Stimulated activated CD8-positive, alpha-beta memory T cell treated with anti-CD3 and anti-CD28 coated beads, Interleukin-4, amount 100 ng/mL, for 1 hour (primary cell): ENCODE measurements at regions not wholly inside any gene's neighbourhood (a gene's known extent, or its start where the extent isn't known, plus 50 kb on each side); places are given as distances from the start of the nearest gene placed in this dataset.

Experiments used
- DNase-seq, 2 donors: peaks; one replicate each; pipeline ENCODE4 v3.0.0-alpha.2; 2020; ENCODE audit warnings: low read depth in 2 of 2, low spot score in 1 of 2

DNA sequence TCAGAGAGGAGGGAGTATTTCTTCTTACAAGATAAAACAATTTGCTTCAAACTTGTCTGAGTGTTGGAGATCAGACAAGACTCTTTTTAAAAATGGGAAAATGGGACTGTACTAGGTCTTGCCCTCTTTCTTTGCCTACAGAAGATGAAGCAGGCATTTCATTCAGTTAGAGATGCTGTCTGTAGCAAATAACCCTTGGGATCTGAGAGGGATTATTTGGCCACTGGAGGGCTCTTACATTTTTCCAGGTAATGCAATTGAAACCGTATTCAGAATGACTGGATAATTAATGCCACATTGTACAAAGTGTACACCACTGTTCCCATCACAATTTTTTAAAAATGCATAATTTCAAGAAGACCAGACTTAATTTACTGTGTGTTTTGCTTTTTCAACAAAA lies 258.5 kb upstream of the KIRREL3 start:
- no peak for DNase-seq

DNA sequence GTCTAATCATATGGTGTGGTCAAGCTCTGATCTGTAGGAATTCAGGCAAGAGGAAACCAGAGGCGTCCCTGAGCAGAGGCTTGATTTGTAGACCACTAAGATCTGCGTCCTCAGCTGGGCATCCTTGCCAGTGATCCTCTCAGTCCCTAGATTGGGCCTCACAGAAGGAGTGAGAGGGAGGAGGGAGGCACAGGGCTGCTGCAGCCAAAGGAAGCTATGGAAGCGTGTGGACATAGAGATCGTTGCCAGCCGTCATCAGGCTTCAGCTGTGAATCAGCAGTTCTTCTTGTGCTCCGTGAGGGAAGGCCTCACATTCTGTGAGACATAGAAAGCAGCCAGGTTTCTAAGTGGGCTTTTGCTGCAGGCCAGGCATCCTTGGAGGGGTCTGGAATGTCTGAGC lies 254.6 kb upstream of the KIRREL3 start:
- DNase-seq = no peak

DNA sequence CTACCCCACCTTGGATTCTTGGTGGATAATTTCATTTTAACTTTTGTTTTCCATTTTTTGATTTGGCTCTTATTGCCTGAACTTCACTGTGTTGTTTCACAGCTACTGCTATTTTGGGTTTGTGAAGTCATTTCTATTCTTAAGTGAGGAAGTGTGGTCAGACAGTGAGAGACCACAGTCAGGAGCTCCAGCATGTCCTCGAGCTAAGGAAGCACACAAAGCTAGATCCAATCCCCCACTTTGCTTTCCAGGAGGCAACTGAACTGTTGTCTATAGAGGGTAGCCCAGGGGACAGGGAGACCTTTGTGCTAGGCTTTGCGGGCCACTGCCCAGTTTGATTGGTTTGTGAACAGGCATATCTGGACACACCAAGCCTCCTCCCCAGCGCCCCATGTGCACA lies 251.8 kb upstream of the KIRREL3 start:
- DNase-seq = no peak

DNA sequence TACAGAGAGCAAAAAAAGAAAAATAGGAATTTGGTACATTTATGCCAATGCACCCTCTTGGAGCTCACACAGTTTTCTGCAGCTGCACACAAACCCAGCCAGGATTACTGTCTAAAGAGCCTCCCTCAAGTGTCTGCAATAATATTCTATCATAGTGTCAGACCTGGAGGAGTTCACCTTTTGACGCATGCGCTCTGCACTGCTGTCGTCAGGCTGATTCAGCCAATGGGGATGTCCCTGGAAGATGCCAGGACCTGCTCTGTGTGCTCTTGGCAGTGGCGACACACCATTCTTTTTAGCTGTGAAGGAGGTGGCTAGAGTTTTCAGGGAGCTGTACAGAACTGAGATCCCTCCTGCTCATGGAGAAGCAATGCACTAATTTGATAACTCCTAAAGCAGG lies 249.0 kb upstream of the KIRREL3 start:
- no peak for DNase-seq

DNA sequence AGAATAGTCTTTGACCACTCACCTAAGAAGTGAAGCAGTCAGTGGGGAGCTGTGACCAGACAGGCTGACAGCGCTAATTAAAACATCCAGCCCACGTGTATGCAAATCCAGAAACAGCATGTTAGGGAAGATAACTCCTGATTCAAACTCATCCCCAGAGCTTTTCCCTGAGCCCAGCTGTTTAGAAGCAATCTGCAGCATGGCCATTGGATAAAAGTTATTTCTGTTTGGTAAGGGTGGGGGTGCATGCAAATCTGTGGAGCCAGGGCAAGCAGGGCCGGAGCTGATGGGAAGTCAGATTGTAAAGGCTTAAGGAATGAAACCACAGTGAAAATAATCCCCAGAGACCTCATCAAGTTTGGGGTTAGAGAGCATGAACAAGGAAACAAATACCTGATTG lies 247.9 kb upstream of the KIRREL3 start:
- no peak for DNase-seq

DNA sequence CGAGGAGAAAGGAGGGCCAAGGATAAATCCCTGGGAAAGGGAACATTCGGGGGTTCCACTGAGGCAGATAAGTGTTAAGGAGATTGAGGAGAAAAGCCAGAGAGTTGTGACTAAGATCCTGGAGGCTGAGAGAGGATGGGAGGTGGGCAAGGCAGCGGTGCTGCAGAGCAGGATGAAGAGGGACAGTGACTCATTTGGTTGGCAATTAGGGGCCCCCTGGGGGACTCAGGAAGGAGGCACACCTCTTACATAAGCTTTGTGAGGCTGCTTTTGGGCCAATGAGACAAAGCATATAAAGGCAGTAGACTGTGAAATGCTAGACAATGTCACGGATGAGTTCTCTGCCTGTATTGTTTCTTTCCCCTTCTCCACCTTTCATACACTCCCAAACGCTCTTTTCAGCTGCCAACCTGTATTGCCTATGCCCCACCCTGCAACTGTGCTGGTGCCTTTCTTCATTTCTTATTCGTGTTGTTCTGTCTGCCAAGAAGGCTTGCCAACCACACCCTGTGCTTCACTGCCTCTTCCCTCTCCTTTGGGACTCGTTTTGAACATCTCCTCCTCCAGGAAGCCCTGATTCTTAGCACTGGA lies 246.8 kb upstream of the KIRREL3 start:
- DNase-seq = no peak

DNA sequence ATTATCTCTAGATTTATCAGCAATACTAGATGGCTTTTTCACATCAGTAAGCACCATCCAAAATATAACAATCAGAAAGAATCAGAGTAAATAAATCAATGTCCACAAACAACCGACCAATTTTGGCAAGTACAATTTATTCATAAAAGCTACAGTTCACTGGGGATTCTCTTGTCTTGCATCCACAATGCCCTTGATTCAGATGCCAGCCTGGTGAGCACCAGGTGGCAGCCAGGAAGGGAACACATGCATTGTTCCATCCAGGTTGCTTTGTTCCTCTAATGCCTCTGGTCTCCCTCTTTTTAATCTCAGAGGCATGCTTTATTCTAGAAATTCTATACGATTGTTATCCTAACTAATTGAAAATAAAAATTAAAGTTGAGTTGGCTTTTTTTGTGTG lies 242.1 kb upstream of the KIRREL3 start:
- DNase-seq = no peak

DNA sequence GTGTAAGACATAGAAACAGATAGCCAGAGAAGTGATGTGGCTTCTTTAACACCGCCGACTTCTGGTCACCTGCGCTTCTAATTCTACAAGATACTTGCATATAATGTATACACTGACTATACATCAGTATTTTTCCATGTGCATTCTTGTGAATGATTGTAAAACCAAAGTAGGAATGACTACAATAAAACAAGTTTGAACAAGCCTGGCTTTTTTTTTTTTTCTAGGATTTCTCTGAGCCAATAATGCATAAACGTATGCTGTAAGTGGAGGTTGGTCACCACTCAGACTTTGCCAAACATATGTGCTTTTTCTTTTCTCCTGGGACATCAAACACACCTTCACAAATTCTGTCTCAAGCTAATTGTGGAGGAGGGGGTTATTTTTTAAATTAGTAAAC lies 237.8 kb upstream of the KIRREL3 start:
- no peak for DNase-seq

DNA sequence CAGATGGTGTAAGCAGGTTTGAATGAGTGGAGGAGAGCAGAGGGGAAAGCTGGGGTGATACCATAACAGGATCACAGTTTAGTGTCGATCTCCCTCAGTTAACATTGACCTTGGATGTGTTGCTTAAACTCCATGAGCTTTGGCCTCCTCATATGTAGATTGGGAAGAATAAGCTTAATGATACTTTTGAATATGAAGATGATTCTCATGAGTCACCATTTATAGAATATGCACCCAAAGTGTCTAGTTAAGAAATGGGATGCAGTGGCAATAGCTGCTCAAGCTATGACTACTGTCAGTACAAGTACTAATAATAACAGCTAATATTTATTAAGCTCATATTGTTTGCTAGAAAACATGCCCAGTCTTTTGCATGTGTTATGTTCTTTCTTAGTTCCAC lies 236.2 kb upstream of the KIRREL3 start:
- no peak for DNase-seq

DNA sequence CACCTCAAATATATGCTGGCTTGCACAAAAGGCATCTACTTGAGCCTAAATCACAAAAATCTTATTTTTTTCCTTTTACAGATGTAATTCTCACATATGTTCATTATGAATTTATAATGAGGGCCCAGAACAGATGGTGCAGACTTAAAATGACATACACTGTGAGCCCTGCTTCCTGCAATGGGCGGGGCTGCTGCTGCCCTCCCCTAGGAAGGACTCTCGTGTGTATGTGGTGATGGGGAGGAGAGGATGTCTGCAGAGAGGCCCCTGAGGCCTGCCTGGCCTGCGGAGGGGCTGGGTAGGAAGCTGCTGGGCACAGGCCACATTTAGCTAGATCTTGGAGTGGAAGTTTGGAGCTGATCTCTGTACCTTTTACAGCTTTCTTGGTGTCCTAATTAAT lies 233.4 kb upstream of the KIRREL3 start:
- no peak for DNase-seq

DNA sequence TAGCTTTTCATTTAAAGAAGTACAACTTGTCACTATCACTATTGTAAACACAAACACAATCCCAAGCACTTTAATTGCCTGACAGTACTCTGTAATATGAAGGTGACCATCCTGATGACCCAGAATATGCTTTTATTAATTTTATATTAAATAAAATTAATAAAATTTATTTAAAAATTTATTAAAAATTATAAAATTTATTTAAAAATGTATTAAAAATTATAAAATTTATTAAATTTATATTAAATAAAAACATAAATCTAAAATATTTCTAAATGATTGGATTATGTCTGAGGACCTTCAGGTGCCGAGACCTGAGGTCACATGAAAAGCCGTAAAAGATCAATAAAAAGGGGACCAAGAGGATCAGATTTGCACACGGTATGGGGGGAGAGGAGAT lies 229.8 kb upstream of the KIRREL3 start:
- no peak for DNase-seq

DNA sequence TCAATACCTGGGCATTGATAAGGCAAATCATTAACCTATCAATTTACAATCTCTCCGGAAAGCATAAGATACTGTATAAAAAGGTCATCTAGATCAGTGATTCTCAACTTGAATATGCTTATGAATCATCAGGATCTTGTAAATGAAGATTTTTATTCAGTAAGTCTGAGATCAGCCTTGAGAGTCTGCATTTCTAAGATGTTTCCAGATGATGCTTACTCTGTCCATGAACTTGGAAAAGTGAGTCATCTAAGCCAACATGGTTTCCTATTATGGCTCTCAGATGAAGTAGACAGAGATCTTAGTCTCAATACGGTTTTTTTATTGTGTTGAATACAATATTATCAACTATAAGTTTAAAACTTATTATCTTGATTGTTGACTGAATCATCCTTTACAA lies 226.4 kb upstream of the KIRREL3 start:
- no peak for DNase-seq

DNA sequence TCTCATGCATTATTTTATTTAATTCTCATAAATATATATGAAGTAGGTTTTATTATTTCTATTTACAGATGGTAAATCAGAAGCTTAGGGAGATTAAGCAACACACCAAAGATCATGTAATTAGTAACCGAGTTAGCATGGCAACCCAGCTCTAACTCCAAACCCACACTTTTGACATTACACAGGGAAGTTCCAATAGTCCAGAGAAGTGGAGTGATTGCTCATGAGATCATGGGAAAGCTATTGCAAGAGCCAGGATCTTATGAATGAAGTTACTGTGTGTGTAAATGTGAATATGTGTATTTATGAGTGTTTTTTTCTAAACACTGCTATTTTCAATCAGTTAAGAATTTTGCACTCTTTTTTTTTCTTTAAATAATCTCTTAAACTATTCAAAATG lies 225.8 kb upstream of the KIRREL3 start:
- no peak for DNase-seq

DNA sequence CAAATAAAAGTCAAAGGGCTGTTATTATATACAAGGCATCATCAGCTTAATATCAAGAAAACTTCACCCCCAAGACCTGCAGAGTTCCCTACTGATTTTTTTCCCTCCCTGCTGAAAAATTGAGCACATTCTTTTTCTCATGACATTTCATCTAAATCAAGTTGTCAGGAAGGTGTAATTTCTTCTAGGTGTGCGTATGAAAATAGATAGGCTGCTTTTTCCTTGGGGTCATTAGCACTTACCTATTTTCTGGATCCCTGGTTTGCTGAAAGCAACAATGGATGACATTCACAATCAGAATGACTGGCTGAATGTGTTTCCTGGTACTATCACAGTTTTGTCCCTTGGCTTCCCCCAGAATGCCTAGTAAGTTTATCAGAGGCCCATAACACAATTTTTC lies 225.0 kb upstream of the KIRREL3 start:
- DNase-seq = no peak

DNA sequence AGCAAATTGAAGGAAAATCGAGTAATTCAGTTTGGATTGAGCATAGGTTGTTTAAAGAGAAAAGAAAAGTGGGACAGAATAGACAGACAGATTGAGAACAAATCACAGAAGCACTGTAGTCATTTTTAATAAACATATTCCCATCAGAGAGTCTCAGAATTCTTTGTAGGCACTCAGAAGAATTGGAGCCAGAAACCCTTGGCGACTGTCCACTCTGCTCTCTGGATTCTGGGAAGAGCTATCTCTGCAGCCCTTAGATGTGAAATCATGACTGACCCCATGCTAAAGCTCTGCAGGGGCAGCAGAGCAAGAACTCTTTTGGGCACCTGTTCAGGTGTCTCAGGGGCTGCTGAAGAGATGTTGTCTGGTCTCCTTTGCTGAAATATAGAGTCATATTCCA lies 223.7 kb upstream of the KIRREL3 start:
- DNase-seq = no peak

DNA sequence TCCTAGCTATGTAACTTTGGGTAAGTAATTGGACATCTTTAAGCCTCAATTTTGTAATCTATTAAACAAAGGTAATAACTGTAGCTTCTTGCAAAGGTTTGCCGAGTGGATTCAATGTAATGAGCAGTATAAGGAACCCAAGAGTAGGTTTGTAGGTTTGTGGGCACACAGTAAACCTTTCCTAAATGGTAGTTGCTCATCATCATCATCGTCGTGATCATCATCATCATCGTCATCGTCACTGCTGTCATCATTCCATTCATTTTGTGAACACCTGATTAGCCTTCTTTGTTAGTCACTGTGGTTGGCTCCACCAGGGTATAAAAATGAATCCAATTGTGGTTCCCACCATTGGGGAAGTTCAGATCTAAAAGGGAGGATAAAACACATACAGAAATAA lies 223.1 kb upstream of the KIRREL3 start:
- no peak for DNase-seq

DNA sequence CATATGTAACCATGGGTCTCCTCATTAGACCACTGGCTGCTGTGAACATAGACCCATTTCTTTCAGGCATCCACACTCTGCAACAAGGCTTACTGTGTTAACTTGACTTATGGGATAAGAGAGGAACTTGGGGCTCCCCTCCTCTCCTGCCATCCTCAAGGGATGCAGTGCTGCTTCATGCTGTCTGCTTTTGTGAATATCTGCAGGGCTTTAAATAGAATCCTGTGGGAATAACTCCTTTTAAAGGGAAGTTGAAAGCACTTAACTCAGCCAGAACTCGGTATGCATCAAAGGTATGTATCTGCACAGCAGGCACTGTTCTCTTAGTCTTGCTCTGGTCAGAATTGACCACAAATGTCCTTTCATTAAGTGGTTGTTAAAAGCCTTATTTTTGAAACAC lies 222.5 kb upstream of the KIRREL3 start:
- DNase-seq = no peak

DNA sequence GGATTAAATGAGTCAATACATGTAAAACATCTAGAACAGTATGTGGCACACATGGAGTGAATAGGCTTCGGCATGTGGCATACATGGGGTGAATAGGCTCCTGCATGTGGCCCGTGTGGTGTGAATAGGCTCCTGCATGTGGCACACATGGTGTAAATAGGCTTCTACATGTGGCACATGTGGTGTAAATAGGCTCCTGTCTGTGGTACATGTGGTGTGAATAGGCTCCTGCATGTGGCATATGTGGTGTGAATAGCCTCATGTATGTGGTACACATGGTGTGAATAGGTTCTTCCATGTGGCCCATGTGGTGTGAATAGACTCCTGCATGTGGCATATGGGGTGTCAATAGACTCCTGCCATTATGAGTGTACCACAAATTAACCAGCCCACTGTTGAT lies 219.1 kb upstream of the KIRREL3 start:
- DNase-seq = no peak

DNA sequence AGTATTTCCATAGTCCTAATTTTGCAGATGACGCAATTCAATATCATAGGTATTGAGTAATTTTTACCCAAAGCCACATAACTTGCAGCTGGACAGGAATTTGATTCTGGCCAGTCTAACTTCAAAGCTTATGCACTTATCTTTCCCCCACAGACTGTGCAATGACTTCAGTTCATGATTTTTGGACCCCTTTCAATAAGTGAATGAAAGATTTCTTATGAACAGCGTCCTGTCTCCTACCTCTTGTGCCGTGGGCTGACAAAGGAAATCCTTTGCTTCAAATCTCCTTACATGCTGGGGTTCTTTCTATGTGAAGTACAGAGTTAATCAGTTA lies 217.7 kb upstream of the KIRREL3 start:
- DNase-seq = no peak

DNA sequence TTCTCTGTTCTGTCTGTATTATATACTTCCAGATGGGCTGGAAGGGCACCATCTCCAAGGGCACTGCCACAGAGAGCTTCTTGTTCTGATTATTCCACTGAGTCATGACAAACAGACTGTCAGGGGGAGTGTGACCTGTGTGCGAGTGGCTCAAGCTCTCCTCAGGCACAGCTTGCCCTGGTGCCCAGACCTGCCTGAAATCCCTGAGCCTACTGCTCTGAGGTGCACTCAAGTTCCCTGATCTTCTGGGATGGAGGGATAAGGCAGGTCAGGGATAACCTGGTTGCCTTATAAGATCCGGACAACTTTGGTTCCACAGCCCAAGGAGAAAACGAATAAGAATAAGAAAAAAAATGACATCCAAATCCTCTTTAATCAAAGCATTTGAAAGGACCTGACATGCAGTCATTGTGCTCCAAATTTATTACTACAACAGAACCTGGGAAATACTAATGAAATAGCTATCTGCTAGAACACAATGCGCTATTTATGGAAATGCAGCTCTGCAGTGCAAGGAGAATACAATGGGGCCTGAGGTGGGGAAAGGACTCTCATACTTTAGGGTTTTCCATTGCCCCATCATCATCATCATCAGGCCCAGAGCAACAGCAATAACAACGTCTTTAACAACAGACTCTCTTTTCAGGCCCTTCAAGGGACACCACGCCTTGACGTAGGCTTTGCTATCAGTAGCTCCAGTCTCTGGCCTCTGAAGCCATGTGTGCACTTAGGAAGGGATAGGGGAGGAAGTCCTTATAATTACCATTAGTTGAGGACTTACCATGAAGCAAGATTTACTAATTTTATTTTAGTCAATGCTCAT lies 217.1 kb upstream of the KIRREL3 start:
- no peak for DNase-seq

DNA sequence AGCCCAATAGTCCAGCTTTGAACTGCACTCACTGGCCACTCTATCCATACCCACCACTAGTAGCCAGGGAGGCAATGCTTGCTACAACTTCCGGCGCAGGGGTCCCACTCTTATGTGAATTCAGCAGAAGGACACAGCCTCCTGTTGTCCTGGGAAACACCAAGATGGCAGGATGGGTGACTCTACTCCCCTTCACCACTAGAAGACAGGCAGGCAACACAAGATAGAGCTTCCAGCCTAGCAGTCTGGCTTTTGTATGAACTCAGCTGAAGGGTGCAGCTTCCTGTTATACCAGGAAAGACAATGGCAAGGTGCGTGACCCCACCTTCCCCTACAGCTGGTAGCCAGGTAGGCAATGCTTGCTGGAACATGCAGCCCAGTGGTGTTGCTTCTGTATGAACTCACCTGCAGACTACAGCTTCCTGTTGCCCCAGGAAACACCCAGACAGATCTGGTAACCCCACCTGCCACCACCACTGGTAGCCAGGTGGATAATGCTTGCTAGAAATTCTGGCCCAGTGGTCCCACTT lies 205.2 kb upstream of the KIRREL3 start:
- DNase-seq = no peak

DNA sequence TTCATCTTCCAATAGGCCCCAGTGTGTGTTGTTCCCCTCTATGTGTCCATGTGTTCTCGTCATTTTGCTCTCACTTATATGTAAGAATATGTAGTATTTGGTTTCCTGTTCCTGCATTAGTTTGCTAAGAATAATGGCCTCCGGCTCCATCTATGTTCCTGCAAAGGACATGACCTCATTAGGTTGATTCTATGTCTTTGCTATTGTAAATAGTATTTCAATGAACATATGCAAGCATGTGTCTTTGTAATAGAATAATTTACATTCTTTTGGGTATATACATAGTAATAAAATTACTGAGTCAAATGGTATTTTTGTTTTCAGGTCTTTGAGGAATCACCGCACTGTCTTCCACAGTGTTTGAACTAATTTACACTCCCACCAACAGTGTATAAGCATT lies 202.9 kb upstream of the KIRREL3 start:
- DNase-seq = no peak

DNA sequence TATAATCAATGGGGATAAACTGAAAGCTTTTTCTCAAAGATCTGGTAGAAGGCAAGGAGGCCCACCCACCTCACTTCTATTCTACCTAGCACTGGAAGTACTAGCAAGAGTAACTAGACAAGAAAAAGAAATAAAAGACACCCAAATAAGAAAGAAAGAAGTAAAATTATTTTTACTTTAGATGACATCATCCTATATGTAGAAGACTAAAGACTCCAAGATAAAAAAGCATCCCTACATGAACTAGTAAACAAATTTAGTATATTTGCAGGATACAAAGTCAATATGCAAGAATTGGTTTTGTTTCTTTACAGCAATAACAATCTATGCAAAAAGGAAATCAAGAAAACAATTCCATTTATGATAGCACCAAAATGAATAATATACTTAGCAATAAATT lies 201.5 kb upstream of the KIRREL3 start:
- DNase-seq = no peak
